H1 (cell line): ENCODE measurements at regions not wholly inside any gene's neighbourhood (a gene's known extent, or its start where the extent isn't known, plus 50 kb on each side); places are given as distances from the start of the nearest gene placed in this dataset.

Source experiments
- CTCF ChIA-PET: fragments of 300-600 bp; sonication (Branson Sonifier 250); formaldehyde crosslinking; loops from one replicate; lab custom pipeline; 2021; ENCODE audit not compliant: partially characterized antibody; lab: Charles Lee
- POLR2A ChIA-PET: fragments of 300-600 bp; sonication (Branson Sonifier 250); formaldehyde crosslinking; loops from one replicate; lab custom pipeline; 2021; ENCODE audit warnings: inconsistent platforms; ENCODE audit not compliant: partially characterized antibody; lab: Charles Lee
- DNase-seq, 2 experiments: peaks; one replicate each; pipeline versions ENCODE4 v3.0.0 to v3.0.0-alpha.2; 2010 to 2022; ENCODE audit warnings: low spot score in 2 of 2, low read depth in 1 of 2, mixed read lengths in 1 of 2
- FAIRE-seq: peaks from 2 replicates; lab custom pipeline; 2011; peaks lifted over from hg19 to GRCh38; lab: Jason Lieb, UNC
- H2AFZ ChIP-seq: 2 replicates; pipeline ENCODE4 v1.8.1; 2012; ENCODE audit warnings: low read length, inconsistent platforms
- H2AK5ac ChIP-seq: 2 replicates; pipeline ENCODE4 v1.6.1; 2013; ENCODE audit warnings: low read depth, low read length
- H2BK120ac ChIP-seq: replicated peaks from 2 replicates; pipeline ENCODE3; 2013; ENCODE audit warnings: low read depth, low read length, inconsistent platforms
- H2BK12ac ChIP-seq: 2 replicates; pipeline ENCODE4 v1.6.1; 2013; ENCODE audit warnings: low read depth, low read length
- H2BK15ac ChIP-seq: 2 replicates; pipeline ENCODE4 v1.6.1; 2013; ENCODE audit warnings: low read length
- H2BK20ac ChIP-seq: 2 replicates; pipeline ENCODE4 v1.6.1; 2013; ENCODE audit warnings: low read length
- H2BK5ac ChIP-seq: 2 replicates; pipeline ENCODE4 v1.6.1; 2013; ENCODE audit warnings: low read depth, low read length
- H3K14ac ChIP-seq: 2 replicates; pipeline ENCODE4 v1.6.1; 2013; ENCODE audit warnings: inconsistent platforms; ENCODE audit not compliant: insufficient read length
- H3K18ac ChIP-seq: 2 replicates; pipeline ENCODE4 v1.6.1; 2013; ENCODE audit warnings: low read length; ENCODE audit errors: extremely low read depth
- H3K23ac ChIP-seq: 2 replicates; pipeline ENCODE4 v1.6.1; 2013; ENCODE audit warnings: inconsistent platforms; ENCODE audit not compliant: insufficient read length
- H3K23me2 ChIP-seq: 2 replicates; pipeline ENCODE4 v1.6.1; 2013; ENCODE audit warnings: low read depth, low read length
- H3K27ac ChIP-seq: 2 replicates; pipeline ENCODE4 v1.6.1; 2011; ENCODE audit warnings: low read depth, low read length, inconsistent platforms
- H3K27me3 ChIP-seq, 4 experiments: replicated peaks in 1 of 4; 1 replicate in 1 of 4; 2 replicates in 3 of 4; pipeline versions ENCODE4 v1.6.1 to v1.8.1; 2011 to 2013; ENCODE audit warnings: low read length in 3 of 4, mild to moderate bottlenecking in 3 of 4, inconsistent platforms in 2 of 4, mixed read lengths in 2 of 4, moderate library complexity in 1 of 4; ENCODE audit not compliant: control insufficient read depth in 3 of 4, insufficient read depth in 3 of 4; ENCODE audit errors: extremely low read depth in 1 of 4
- H3K36me3 ChIP-seq, 4 experiments: 2 replicates each; pipeline versions ENCODE4 v1.6.1 to v1.8.1; 2011 to 2013; ENCODE audit warnings: mild to moderate bottlenecking in 4 of 4, low read length in 3 of 4, moderate library complexity in 2 of 4, control low read depth in 1 of 4, inconsistent platforms in 1 of 4; ENCODE audit not compliant: insufficient read depth in 4 of 4, control insufficient read depth in 2 of 4
- H3K4ac ChIP-seq: replicated peaks from 2 replicates; pipeline ENCODE3; 2013; ENCODE audit warnings: low read length, low read depth, mixed read lengths, inconsistent platforms; ENCODE audit not compliant: insufficient read length
- H3K4me1 ChIP-seq, 4 experiments: replicated peaks in 1 of 4; 1 replicate in 1 of 4; 2 replicates in 3 of 4; pipeline versions ENCODE4 v1.6.1 to v1.8.1; 2011 to 2013; ENCODE audit warnings: low read length in 3 of 4, inconsistent platforms in 2 of 4, mixed read lengths in 1 of 4; ENCODE audit not compliant: insufficient read depth in 4 of 4, control insufficient read depth in 3 of 4
- H3K4me2 ChIP-seq, 2 experiments: 2 replicates each; pipeline versions ENCODE4 v1.6.1 to v1.8.1; 2011 to 2013; ENCODE audit warnings: low read depth in 2 of 2, low read length in 2 of 2, control low read depth in 1 of 2, inconsistent platforms in 1 of 2, mild to moderate bottlenecking in 1 of 2; ENCODE audit not compliant: insufficient read depth in 1 of 2
- H3K4me3 ChIP-seq, 4 experiments: fragments of 200-600, 300-600 bp in 1 of 4; sonication (generic), shearing (Covaris generic), sonication (Bioruptor Twin) in 1 of 4; 2 replicates each; pipeline versions ENCODE4 v1.5.1 to v1.8.1; 2011 to 2016; ENCODE audit warnings: low read length in 4 of 4, low read depth in 3 of 4, control low read depth in 2 of 4, inconsistent platforms in 2 of 4, mild to moderate bottlenecking in 2 of 4, mixed read lengths in 1 of 4, moderate library complexity in 1 of 4; ENCODE audit not compliant: insufficient read depth in 2 of 4; ENCODE audit errors: extremely low read depth in 1 of 4
- H3K56ac ChIP-seq: replicated peaks from 2 replicates; pipeline ENCODE3; 2013; ENCODE audit warnings: low read depth, mild to moderate bottlenecking, mixed read lengths, low read length, inconsistent platforms; ENCODE audit not compliant: insufficient read length
- H3K79me1 ChIP-seq: 2 replicates; pipeline ENCODE4 v1.6.1; 2013; ENCODE audit warnings: low read depth, low read length, control low read depth
- H3K79me2 ChIP-seq, 2 experiments: 2 replicates each; pipeline versions ENCODE4 v1.6.1 to v1.8.1; 2012 to 2013; ENCODE audit warnings: low read length in 2 of 2, mild to moderate bottlenecking in 2 of 2, inconsistent platforms in 1 of 2; ENCODE audit not compliant: insufficient read depth in 2 of 2, control insufficient read depth in 1 of 2
- H3K9ac ChIP-seq, 4 experiments: replicated peaks in 1 of 4; 1 replicate in 1 of 4; 2 replicates in 3 of 4; pipeline versions ENCODE4 v1.6.1 to v1.8.1; 2011 to 2013; ENCODE audit warnings: low read depth in 3 of 4, low read length in 3 of 4, control low read depth in 2 of 4, mild to moderate bottlenecking in 2 of 4, moderate library complexity in 2 of 4, inconsistent platforms in 1 of 4; ENCODE audit errors: extremely low read depth in 1 of 4
- H3K9me3 ChIP-seq, 2 experiments: 2 replicates each; pipeline versions ENCODE4 v1.6.1 to v1.8.1; 2012 to 2013; ENCODE audit warnings: mild to moderate bottlenecking in 2 of 2, moderate library complexity in 2 of 2, control low read depth in 1 of 2, inconsistent platforms in 1 of 2, low read depth in 1 of 2, low read length in 1 of 2, mixed read lengths in 1 of 2; ENCODE audit not compliant: insufficient read depth in 2 of 2
- H4K20me1 ChIP-seq, 2 experiments: replicated peaks in 1 of 2; 2 replicates each; pipeline versions ENCODE3 to v1.8.1; 2011 to 2013; ENCODE audit warnings: inconsistent platforms in 2 of 2, low read length in 2 of 2, mild to moderate bottlenecking in 1 of 2; ENCODE audit not compliant: insufficient read depth in 2 of 2, control insufficient read depth in 1 of 2
- H4K5ac ChIP-seq: 2 replicates; pipeline ENCODE4 v1.6.1; 2013; ENCODE audit warnings: low read length, low read depth, mixed read lengths, inconsistent platforms; ENCODE audit not compliant: insufficient read length
- H4K8ac ChIP-seq: 2 replicates; pipeline ENCODE4 v1.8.0; 2013; ENCODE audit warnings: mild to moderate bottlenecking, moderate library complexity, low read length, inconsistent platforms; ENCODE audit not compliant: insufficient read depth; ENCODE audit errors: extremely low read depth
- H4K91ac ChIP-seq: replicated peaks from 2 replicates; pipeline ENCODE3; 2013; ENCODE audit warnings: low read length, mixed read lengths, inconsistent platforms; ENCODE audit not compliant: insufficient read length
- BCL11A ChIP-seq, 2 experiments: IDR thresholded peaks; one replicate each; pipeline ENCODE4 v1.6.1; 2011; ENCODE audit warnings: low read depth in 2 of 2, low read length in 2 of 2, mild to moderate bottlenecking in 2 of 2
- CHD2 ChIP-seq: IDR thresholded peaks from 2 replicates; pipeline ENCODE4 v1.6.1; 2012; ENCODE audit warnings: low read length, improper control_type of control experiment
- FOSL1 ChIP-seq: IDR thresholded peaks from 2 replicates; pipeline ENCODE4 v1.6.1; 2011; ENCODE audit warnings: mild to moderate bottlenecking, low read depth, low read length, moderate library complexity; ENCODE audit not compliant: insufficient read depth
- JUN ChIP-seq: IDR thresholded peaks from 2 replicates; pipeline ENCODE4 v1.6.1; 2011; ENCODE audit warnings: low read depth, mild to moderate bottlenecking, improper control_type of control experiment, low read length
- POU5F1 ChIP-seq: IDR thresholded peaks from 2 replicates; pipeline ENCODE4 v1.6.1; 2011; ENCODE audit warnings: low read depth, mild to moderate bottlenecking, low read length, moderate library complexity
- WGBS, 2 experiments: shearing (Covaris generic) in 1 of 2; methylation state at CpG; one replicate each; pipeline versions ENCODE4 v1.1.6 to v1.1.7; 2013 to 2015; ENCODE audit warnings: low lambda C conversion rate in 2 of 2, mixed read lengths in 2 of 2, inconsistent platforms in 1 of 2, low coverage in 1 of 2, missing lambda C conversion rate in 1 of 2; ENCODE audit not compliant: insufficient replicate concordance in 2 of 2, insufficient coverage in 1 of 2, insufficient read length in 1 of 2; ENCODE audit errors: extremely low coverage in 1 of 2, missing lambda C conversion rate in 1 of 2; 5-methylcytosine and 5-hydroxymethylcytosine counted together

GRCh38 chr2:107001062-107001461, 115.1 kb upstream of the ST6GAL2 start:
- Histone ChIP-seq H3K79me1 (no peaks in the 10 kb centered on the region), H2BK20ac (no peak overlapping the region), H2BK12ac (no peak overlapping the region), H3K79me2 (no peaks in the 10 kb centered on the region), H4K91ac (no peak overlapping the region), H4K20me1 (no peaks in the 10 kb centered on the region), H2AFZ (no peak overlapping the region), H3K4me1 (no peaks in the 10 kb centered on the region), H3K36me3 (no peaks in the 10 kb centered on the region), H4K5ac (no peak overlapping the region), H3K23ac (no peak overlapping the region), H3K4me3 (no peak overlapping the region), H3K27me3 (no peaks in the 10 kb centered on the region), H3K9ac (no peak overlapping the region), H3K18ac (no peak overlapping the region), H3K4me2 (no peak overlapping the region), H3K14ac (no peak overlapping the region), H2BK120ac (no peak overlapping the region), H3K4ac (no peak overlapping the region), H3K27ac (no peak overlapping the region), H4K8ac (no peak overlapping the region), H3K23me2 (no peaks in the 10 kb centered on the region), H3K9me3 (no peaks in the 10 kb centered on the region), H3K56ac (no peak overlapping the region), H2BK15ac (no peak overlapping the region), H2BK5ac (no peak overlapping the region), H2AK5ac (no peak overlapping the region)
- ChIA-PET CTCF (no interaction called here), POLR2A (no interaction called here)
- FAIRE-seq (no peak), DNase-seq (no peak)
- 44% methylated on average over 2 of the region's 2 CpGs; no CpG with 5 or more reads in 1 of the 2 experiments for WGBS, 2 experiments
- TF ChIP-seq POU5F1 (no peak), JUN (no peak), CHD2 (no peak), BCL11A (IDR thresholded peaks at IDR 0.05; ENCODE audit: low read depth in 2 of 2, low read length in 2 of 2) (no peak), FOSL1 (no peak)
